ENCODE measurements at regions not wholly inside any gene's neighbourhood (a gene's known extent, or its start where the extent isn't known, plus 50 kb on each side); places are given as distances from the start of the nearest gene placed in this dataset.

- Histone ChIP-seq H3K4me1 (peaks cover 0 to 54% (median 13%) of the 10 kb centered on the region in 4 donors), H3K36me3 (peaks cover 0 to 30% (median 0%) of the 10 kb centered on the region in 3 donors), H3K4me3 (no peak overlapping the region), H3K9me3 (peaks cover 0 to 9% (median 0%) of the 10 kb centered on the region in 4 donors), H3K27me3 (no peaks in the 10 kb centered on the region), H3K27ac (no peak overlapping the region)
- WGBS, 2 donors: 60 to 62% methylated on average over 7 of the region's 7 CpGs
- no peak for DNase-seq (ENCODE audit: low spot score in 2 of 2)
- TF ChIP-seq EP300 (IDR thresholded peaks at IDR 0.05) (no peak), POLR2A (IDR thresholded peaks at IDR 0.05) (no peak), CTCF (IDR thresholded peaks at IDR 0.05) (no peak)
Measured at GRCh38 chr2:120932472-120932871, 196.8 kb downstream of the GLI2 start.

- Histone ChIP-seq H3K27ac (no peak overlapping the region), H3K4me3 (no peak overlapping the region)
- WGBS, 2 donors: 65 to 79% methylated on average over 7 of the region's 7 CpGs
Measured at GRCh38 chr2:120932881-120933280, 197.2 kb downstream of the GLI2 start.

GRCh38 chr2:120933693-120934573, 198.3 kb downstream of the GLI2 start:
- Histone ChIP-seq H3K27ac (peak overlapping the region in 1 of 4 donors; percentile 66), H3K36me3 (peaks cover 0 to 22% (median 0%) of the 10 kb centered on the region in 3 donors), H3K27me3 (no peaks in the 10 kb centered on the region), H3K4me3 (no peak overlapping the region), H3K9me3 (peaks cover 0 to 9% (median 0%) of the 10 kb centered on the region in 4 donors), H3K4me1 (peaks cover 0 to 67% (median 21%) of the 10 kb centered on the region in 4 donors)
- 76 to 88% methylated on average over 18 to 19 of the region's 19 CpGs for WGBS, 2 donors
- DNase-seq (ENCODE audit: low spot score in 2 of 2): no peak
- no peak for TF ChIP-seq EP300 (IDR thresholded peaks at IDR 0.05)
- TF ChIP-seq CTCF (IDR thresholded peaks at IDR 0.05): no peak
- TF ChIP-seq POLR2A (IDR thresholded peaks at IDR 0.05): no peak

More at GRCh38 chr2:120932881-120933280, 197.2 kb downstream of the GLI2 start:
- peaks cover 0 to 58% (median 15%) of the 10 kb centered on the region in 4 donors for H3K4me1 ChIP-seq
- TF ChIP-seq CTCF (IDR thresholded peaks at IDR 0.05) (no peak), POLR2A (IDR thresholded peaks at IDR 0.05) (no peak), EP300 (IDR thresholded peaks at IDR 0.05) (no peak)
- DNase-seq (ENCODE audit: low spot score in 2 of 2): no peak
- peaks cover 0 to 9% (median 0%) of the 10 kb centered on the region in 4 donors for H3K9me3 ChIP-seq
- H3K36me3 ChIP-seq: peaks cover 0 to 27% (median 0%) of the 10 kb centered on the region in 3 donors
- no peaks in the 10 kb centered on the region for H3K27me3 ChIP-seq

GRCh38 chr2:120934574-120935338, 199.1 kb downstream of the GLI2 start:
- Histone ChIP-seq H3K4me1 (peaks cover 0 to 67% (median 21%) of the 10 kb centered on the region in 4 donors), H3K27me3 (no peaks in the 10 kb centered on the region), H3K4me3 (no peak overlapping the region), H3K9me3 (peaks cover 0 to 9% (median 0%) of the 10 kb centered on the region in 4 donors), H3K36me3 (peaks cover 0 to 21% (median 0%) of the 10 kb centered on the region in 3 donors), H3K27ac (peak overlapping the region in 2 of 4 donors; percentile 66)
- no peak for TF ChIP-seq POLR2A (IDR thresholded peaks at IDR 0.05)
- TF ChIP-seq CTCF (IDR thresholded peaks at IDR 0.05): no peak
- TF ChIP-seq EP300 (IDR thresholded peaks at IDR 0.05): no peak
- WGBS, 2 donors: 50 to 53% methylated on average over 17 of the region's 17 CpGs
- DNase-seq (ENCODE audit: low spot score in 2 of 2): peak in 1 of 2 donors; percentile 44
